SH-SY5Y (cell line): ENCODE measurements at regions not wholly inside any gene's neighbourhood (a gene's known extent, or its start where the extent isn't known, plus 50 kb on each side); places are given as distances from the start of the nearest gene placed in this dataset.

Source experiments
- GATA2 ChIP-seq: IDR thresholded peaks from 2 replicates; pipeline ENCODE4 v1.6.1; 2011; ENCODE audit warnings: mild to moderate bottlenecking, low read depth, low read length
- GATA3 ChIP-seq: IDR thresholded peaks from 2 replicates; pipeline ENCODE4 v1.6.1; 2011; ENCODE audit warnings: low read depth, mild to moderate bottlenecking, low read length, moderate library complexity

DNA sequence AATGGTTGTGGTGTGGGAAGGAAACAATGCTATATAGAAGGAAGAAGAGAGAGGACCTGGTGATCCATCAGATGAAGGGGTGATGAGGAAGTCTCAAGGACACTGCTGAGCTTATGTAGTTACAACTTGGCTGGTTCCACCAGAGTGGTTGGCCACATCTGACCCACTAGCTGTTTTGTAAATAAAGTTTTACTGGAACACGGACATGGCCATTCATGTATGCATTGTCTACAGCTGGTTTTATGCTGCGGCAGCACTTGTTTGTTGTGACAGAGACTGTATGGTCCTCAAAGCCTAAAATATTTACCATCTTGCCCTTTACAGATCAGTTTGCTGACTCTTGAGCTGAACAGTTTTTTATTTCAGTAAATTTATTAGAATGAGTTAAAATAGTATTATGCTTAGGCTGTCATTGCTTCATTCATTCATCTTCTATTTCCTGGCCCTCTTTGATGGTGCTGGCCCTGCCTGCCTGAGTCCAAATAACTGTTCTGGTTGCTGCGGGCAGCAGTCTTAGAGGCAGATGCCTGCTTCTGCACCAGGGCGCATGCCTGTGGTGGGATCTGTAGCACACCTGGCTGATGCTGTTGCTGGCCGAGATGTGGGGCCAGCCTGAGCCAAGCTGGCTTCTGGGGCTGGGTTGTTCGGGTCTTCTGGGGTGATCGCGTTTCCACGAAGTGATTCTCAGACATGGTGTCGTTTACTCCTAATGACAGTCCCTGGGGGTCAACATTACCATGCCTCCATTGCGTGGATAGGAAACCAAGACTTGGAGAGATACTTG lies 61.4 kb upstream of the WNT4 start:
- no peak for TF ChIP-seq GATA2
- TF ChIP-seq GATA3, result no peak
